GM19328 (cell line): ENCODE measurements at regions not wholly inside any gene's neighbourhood (a gene's known extent, or its start where the extent isn't known, plus 50 kb on each side); places are given as distances from the start of the nearest gene placed in this dataset.

Experiments
- ATAC-seq: cut with Tn5 transposase; IDR thresholded peaks from one replicate; pipeline ENCODE4 v1.9.1; 2021; ENCODE audit warnings: mild to moderate bottlenecking, moderate library complexity; ENCODE audit not compliant: unreplicated experiment

- ATAC-seq: no peak
Observed at GRCh38 chr13:110773480-110773879, 60.0 kb downstream of the ING1 start.

GRCh38 chr13:110774051-110774450 is 60.6 kb downstream of the ING1 start:
- ATAC-seq: no peak

- ATAC-seq: no peak
Observed at GRCh38 chr13:110774490-110774889, 61.0 kb downstream of the ING1 start.

GRCh38 chr13:110775576-110775975 is 62.1 kb downstream of the ING1 start:
- no peak for ATAC-seq

- ATAC-seq: no peak
Observed at GRCh38 chr13:110777251-110777820, 63.8 kb downstream of the ING1 start.

- ATAC-seq: no peak
Observed at GRCh38 chr13:110779022-110779421, 65.5 kb downstream of the ING1 start.

- no peak for ATAC-seq
Observed at GRCh38 chr13:110780422-110780821, 66.9 kb downstream of the ING1 start.

- no peak for ATAC-seq
Observed at GRCh38 chr13:110782185-110782584, 68.7 kb downstream of the ING1 start.

- no peak for ATAC-seq
Observed at GRCh38 chr13:110784704-110785103, 71.2 kb downstream of the ING1 start.

GRCh38 chr13:110788778-110789177 is 75.3 kb downstream of the ING1 start:
- no peak for ATAC-seq

- ATAC-seq: no peak
Observed at GRCh38 chr13:110789871-110790270, 76.4 kb downstream of the ING1 start.

- ATAC-seq: no peak
Observed at GRCh38 chr13:110790371-110790770, 76.9 kb downstream of the ING1 start.

GRCh38 chr13:110794209-110794608 is 80.7 kb downstream of the ING1 start:
- ATAC-seq: no peak

GRCh38 chr13:110797230-110797877 is 83.9 kb downstream of the ING1 start:
- ATAC-seq: no peak

GRCh38 chr13:110798081-110798994 is 84.8 kb downstream of the ING1 start:
- no peak for ATAC-seq

GRCh38 chr13:110799246-110800236 is 86.0 kb downstream of the ING1 start:
- no peak for ATAC-seq

- no peak for ATAC-seq
Observed at GRCh38 chr13:110801044-110801443, 87.5 kb downstream of the ING1 start.

GRCh38 chr13:110802260-110802659 is 88.8 kb downstream of the ING1 start:
- ATAC-seq: no peak

GRCh38 chr13:110806636-110807035 is 93.1 kb downstream of the ING1 start:
- ATAC-seq: no peak

- no peak for ATAC-seq
Observed at GRCh38 chr13:110807546-110807945, 94.0 kb downstream of the ING1 start.

- ATAC-seq: no peak
Observed at GRCh38 chr13:110808138-110808537, 94.6 kb downstream of the ING1 start.
